RWPE2 (cell line): ENCODE measurements at regions not wholly inside any gene's neighbourhood (a gene's known extent, or its start where the extent isn't known, plus 50 kb on each side); places are given as distances from the start of the nearest gene placed in this dataset.
A peak's percentile ranks its signal among the peaks of the same experiment; 100 is the strongest.

Experiments used
- ATAC-seq: fragments of 200-7000 bp; cut with Tn5 transposase; 3 replicates; pipeline ENCODE4 v1.9.1; 2021; ENCODE audit warnings: low read depth
- DNase-seq: peaks from one replicate; pipeline ENCODE4 v3.0.0-alpha.2; 2020; ENCODE audit warnings: low spot score
- H3K27ac ChIP-seq: fragments of 450-650 bp; 2 replicates; pipeline ENCODE4 v1.5.1; 2017; ENCODE audit warnings: mild to moderate bottlenecking; ENCODE audit not compliant: poor library complexity, severe bottlenecking
- H3K27me3 ChIP-seq: fragments of 250-450 bp; sonication (Bioruptor Pico); 2 replicates; pipeline ENCODE4 v1.5.1; 2021; ENCODE audit warnings: mild to moderate bottlenecking, moderate library complexity; ENCODE audit not compliant: insufficient read depth, poor library complexity, severe bottlenecking
- H3K36me3 ChIP-seq: fragments of 250-450 bp; sonication (Bioruptor Pico); 2 replicates; pipeline ENCODE4 v1.5.1; 2020; ENCODE audit warnings: low read depth, mild to moderate bottlenecking, moderate library complexity
- H3K4me1 ChIP-seq: fragments of 250-450 bp; sonication (Bioruptor Pico); 2 replicates; pipeline ENCODE4 v1.5.1; 2021; ENCODE audit warnings: mild to moderate bottlenecking, moderate library complexity; ENCODE audit not compliant: insufficient read depth, poor library complexity, severe bottlenecking
- H3K4me3 ChIP-seq: fragments of 250-450 bp; sonication (Bioruptor Pico); 2 replicates; pipeline ENCODE4 v1.5.1; 2021; ENCODE audit warnings: mild to moderate bottlenecking, moderate library complexity; ENCODE audit not compliant: severe bottlenecking
- H3K9me3 ChIP-seq: fragments of 250-450 bp; sonication (Bioruptor Pico); 2 replicates; pipeline ENCODE4 v1.5.1; 2021; ENCODE audit warnings: mild to moderate bottlenecking, moderate library complexity; ENCODE audit not compliant: severe bottlenecking
- TF ChIP-seq, protein P1 (sequence below): fragments of 450-650 bp; IDR thresholded peaks from one replicate; pipeline ENCODE4 v1.5.1; 2017; ENCODE audit warnings: mild to moderate bottlenecking, moderate library complexity; ENCODE audit not compliant: poor library complexity, severe bottlenecking

DNA sequence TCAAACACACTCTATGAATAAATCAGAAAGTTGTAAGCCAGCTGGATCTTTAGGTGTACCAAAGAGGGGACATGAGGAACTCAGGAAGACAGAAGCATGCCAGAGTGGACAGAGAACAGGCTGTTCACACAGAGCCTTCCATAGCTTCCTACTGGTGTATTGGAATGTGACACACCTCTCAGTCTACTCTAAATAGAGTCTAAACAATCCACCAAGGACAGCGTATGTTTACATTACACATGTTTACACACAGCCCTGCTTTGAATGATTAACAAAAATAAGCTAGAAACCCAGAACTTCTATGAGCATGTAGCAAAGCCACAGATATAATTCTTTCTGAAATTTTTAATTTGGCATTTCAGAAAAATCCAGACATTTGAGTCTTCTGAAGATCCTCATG, 1279.0 kb upstream of the CDH8 start:
- DNase-seq = no peak
- peaks cover 2% of the 10 kb centered on the region for H3K9me3 ChIP-seq
- no peak overlapping the region for H3K27ac ChIP-seq
- no peaks in the 10 kb centered on the region for H3K4me1 ChIP-seq
- ATAC-seq = 0 out of 3 replicates have a peak, but pooled peaks have one; percentile 42
- H3K27me3 ChIP-seq = peaks cover 4% of the 10 kb centered on the region
- TF ChIP-seq, protein P1, sequence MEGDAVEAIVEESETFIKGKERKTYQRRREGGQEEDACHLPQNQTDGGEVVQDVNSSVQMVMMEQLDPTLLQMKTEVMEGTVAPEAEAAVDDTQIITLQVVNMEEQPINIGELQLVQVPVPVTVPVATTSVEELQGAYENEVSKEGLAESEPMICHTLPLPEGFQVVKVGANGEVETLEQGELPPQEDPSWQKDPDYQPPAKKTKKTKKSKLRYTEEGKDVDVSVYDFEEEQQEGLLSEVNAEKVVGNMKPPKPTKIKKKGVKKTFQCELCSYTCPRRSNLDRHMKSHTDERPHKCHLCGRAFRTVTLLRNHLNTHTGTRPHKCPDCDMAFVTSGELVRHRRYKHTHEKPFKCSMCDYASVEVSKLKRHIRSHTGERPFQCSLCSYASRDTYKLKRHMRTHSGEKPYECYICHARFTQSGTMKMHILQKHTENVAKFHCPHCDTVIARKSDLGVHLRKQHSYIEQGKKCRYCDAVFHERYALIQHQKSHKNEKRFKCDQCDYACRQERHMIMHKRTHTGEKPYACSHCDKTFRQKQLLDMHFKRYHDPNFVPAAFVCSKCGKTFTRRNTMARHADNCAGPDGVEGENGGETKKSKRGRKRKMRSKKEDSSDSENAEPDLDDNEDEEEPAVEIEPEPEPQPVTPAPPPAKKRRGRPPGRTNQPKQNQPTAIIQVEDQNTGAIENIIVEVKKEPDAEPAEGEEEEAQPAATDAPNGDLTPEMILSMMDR = no peak
- H3K36me3 ChIP-seq = no peaks in the 10 kb centered on the region
- no peak overlapping the region for H3K4me3 ChIP-seq

DNA sequence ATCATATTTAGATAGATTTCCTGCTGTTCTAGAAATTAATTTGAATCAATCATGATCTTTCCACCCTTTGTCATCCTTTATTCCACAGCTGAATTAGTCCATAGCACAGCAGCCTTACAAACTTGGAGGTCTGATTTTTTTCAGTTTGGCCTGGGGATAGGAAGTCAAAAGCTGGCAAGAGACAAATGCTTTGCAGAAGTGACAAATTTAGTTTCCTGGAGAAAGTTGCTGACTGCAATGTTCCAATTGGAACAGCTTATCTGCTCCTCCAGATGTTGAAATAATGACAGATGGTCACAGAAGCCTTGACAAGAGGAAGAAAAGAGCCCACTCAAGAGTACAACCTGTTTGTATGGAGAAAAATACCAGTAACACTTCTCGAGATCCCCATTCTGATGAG, 1276.1 kb upstream of the CDH8 start:
- Histone ChIP-seq H3K4me1 (no peaks in the 10 kb centered on the region), H3K27me3 (peaks cover 4% of the 10 kb centered on the region), H3K4me3 (no peak overlapping the region), H3K36me3 (no peaks in the 10 kb centered on the region), H3K9me3 (peaks cover 2% of the 10 kb centered on the region), H3K27ac (no peak overlapping the region)
- TF ChIP-seq, protein P1 = no peak
- no peak for DNase-seq
- no peak for ATAC-seq

DNA sequence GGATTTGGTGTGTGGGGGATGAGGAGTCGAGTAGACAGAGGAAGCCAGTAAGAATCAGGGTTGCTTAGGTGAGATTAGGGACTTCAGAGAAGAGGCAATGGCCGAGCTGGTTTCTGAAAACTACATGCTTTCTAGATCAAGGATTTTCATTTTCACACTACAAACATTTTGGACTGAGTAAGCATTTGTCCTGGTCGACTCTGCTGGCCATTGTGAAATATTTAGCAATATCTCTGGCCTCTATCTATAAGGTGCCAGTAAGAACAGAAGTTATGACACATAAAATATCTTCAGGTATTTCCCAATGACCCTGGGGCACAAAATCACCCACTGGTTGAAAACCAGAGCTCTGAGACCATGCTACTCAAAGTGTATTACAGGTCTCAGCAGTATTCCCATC, 1275.1 kb upstream of the CDH8 start:
- H3K36me3 ChIP-seq = no peaks in the 10 kb centered on the region
- no peak for ATAC-seq
- H3K27me3 ChIP-seq = peaks cover 4% of the 10 kb centered on the region
- no peaks in the 10 kb centered on the region for H3K4me1 ChIP-seq
- no peak overlapping the region for H3K4me3 ChIP-seq
- peaks cover 2% of the 10 kb centered on the region for H3K9me3 ChIP-seq
- no peak for DNase-seq
- TF ChIP-seq, protein P1 = no peak
- H3K27ac ChIP-seq = no peak overlapping the region

DNA sequence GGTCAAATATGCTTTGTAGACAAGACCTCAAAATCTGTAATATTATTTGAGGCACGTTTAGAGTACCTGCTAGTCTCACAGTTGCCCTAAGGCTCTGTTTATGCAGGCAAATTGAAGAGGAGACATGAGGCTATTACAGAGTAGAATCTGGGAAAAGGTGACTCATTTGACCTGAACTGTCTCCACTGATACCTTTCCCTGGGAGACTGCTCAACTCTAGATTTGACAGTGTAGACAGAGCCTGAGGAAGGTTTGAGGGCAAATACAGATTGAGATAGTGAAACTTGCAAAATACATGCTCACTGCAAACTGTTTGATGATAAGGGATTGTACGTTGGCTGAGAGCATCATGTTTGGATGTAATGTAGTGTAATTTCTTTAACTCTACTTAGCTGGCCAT, 1266.6 kb upstream of the CDH8 start:
- Histone ChIP-seq H3K27ac (no peak overlapping the region), H3K27me3 (no peaks in the 10 kb centered on the region), H3K36me3 (no peaks in the 10 kb centered on the region), H3K4me1 (no peaks in the 10 kb centered on the region), H3K4me3 (no peak overlapping the region), H3K9me3 (no peaks in the 10 kb centered on the region)
- DNase-seq (no peak), ATAC-seq (no peak)
- TF ChIP-seq, protein P1 = no peak

DNA sequence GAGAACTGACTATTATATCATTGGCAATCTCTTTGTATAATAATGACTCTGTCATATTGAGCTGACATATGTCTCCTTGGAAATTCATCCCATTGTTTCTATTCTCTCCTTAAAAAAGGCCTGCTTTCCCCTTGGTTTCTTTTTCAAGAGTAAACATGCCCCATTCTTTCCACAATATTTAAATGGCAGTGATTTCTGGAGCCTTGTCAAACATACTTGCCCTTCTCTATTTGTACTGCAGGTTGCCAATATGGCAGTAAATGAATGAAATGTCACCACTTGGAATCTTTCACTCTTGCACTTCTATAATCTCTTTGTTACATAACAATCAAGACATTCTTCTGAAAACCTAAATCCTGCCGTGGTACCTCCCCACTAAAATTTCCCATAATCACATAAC, 1265.1 kb upstream of the CDH8 start:
- no peak for ATAC-seq
- H3K27ac ChIP-seq = no peak overlapping the region
- no peaks in the 10 kb centered on the region for H3K36me3 ChIP-seq

More for the DNA sequence above, 1265.1 kb upstream of the CDH8 start:
- no peak overlapping the region for H3K4me3 ChIP-seq
- no peak for DNase-seq
- H3K4me1 ChIP-seq = no peaks in the 10 kb centered on the region
- TF ChIP-seq, protein P1 = no peak
- H3K9me3 ChIP-seq = no peaks in the 10 kb centered on the region
- no peaks in the 10 kb centered on the region for H3K27me3 ChIP-seq
